Stomach (tissue), 8 donors: ENCODE measurements at regions not wholly inside any gene's neighbourhood (a gene's known extent, or its start where the extent isn't known, plus 50 kb on each side); places are given as distances from the start of the nearest gene placed in this dataset.

Source experiments
- DNase-seq, 2 donors: peaks; one replicate each; pipeline versions ENCODE4 v3.0.0 to v3.0.0-alpha.2; 2013 to 2019
- H3K27ac ChIP-seq, 5 donors: fragments of 200-600 bp in 4 of 5; sonication (generic) in 4 of 5; one replicate each; pipeline ENCODE4 v1.5.1; 2013 to 2019; ENCODE audit warnings: mild to moderate bottlenecking in 1 of 5, moderate library complexity in 1 of 5
- H3K27me3 ChIP-seq, 3 donors: fragments of 200-600 bp; sonication (generic); one replicate each; pipeline ENCODE4 v1.5.1; 2017 to 2019; ENCODE audit warnings: mixed run types in 1 of 3
- H3K36me3 ChIP-seq, 4 donors: fragments of 200-600 bp; sonication (generic); 1 replicate in 3 of 4; 2 replicates in 1 of 4; pipeline ENCODE4 v1.5.1; 2016 to 2019
- H3K4me1 ChIP-seq, 4 donors: fragments of 200-600 bp; sonication (generic); one replicate each; pipeline ENCODE4 v1.5.1; 2016 to 2019
- H3K4me3 ChIP-seq, 4 donors: fragments of 200-600 bp; sonication (generic) in 3 of 4; one replicate each; pipeline ENCODE4 v1.5.1; 2016 to 2019; ENCODE audit warnings: mild to moderate bottlenecking in 1 of 4
- H3K9me3 ChIP-seq, 4 donors: fragments of 200-600 bp; sonication (generic); one replicate each; pipeline ENCODE4 v1.5.1; 2016 to 2019
- EP300 ChIP-seq: sonication (generic); formaldehyde crosslinking; IDR thresholded peaks from one replicate; pipeline ENCODE4 v1.6.1; 2017; ENCODE audit warnings: antibody characterized with exemption
- POLR2A ChIP-seq, 4 donors: fragments of 450-650 bp; IDR thresholded peaks; one replicate each; pipeline ENCODE4 v1.6.1; 2016; ENCODE audit warnings: antibody characterized with exemption in 4 of 4, control low read depth in 2 of 4, mild to moderate bottlenecking in 1 of 4, moderate library complexity in 1 of 4
- POLR2AphosphoS5 ChIP-seq, 3 donors: sonication (generic); formaldehyde crosslinking; IDR thresholded peaks; one replicate each; pipeline ENCODE4 v1.6.1; 2016; ENCODE audit warnings: antibody characterized with exemption in 3 of 3
- WGBS, 5 donors: extraction: QIAGEN DNeasy Blood & Tissue Kit in 3 of 5; methylation state at CpG; one replicate each; pipeline versions ENCODE4 v1.1.5 to v1.1.7; 2013 to 2018; 5-methylcytosine and 5-hydroxymethylcytosine counted together
- intact Hi-C: fragments of 100-400 bp; cut with DNase I; formaldehyde crosslinking; loops from one replicate; pipeline ENCODE4 v1.15.1; 2023; ENCODE audit warnings: low total_unique reads
- TF ChIP-seq, protein P1 (sequence below), 7 experiments: fragments of 450-650 bp in 4 of 7; fragments of 200-600 bp in 3 of 7; sonication (generic) in 3 of 7; IDR thresholded peaks; one replicate each; pipeline ENCODE4 v1.5.1; 2016 to 2019; ENCODE audit warnings: antibody characterized with exemption in 7 of 7, control low read depth in 2 of 7, mild to moderate bottlenecking in 1 of 7
- donor health status: healthy with polysubstance abuse.
- donor health status: Bipolar disorder and iron deficiency.
- donor health status: healthy.

DNA sequence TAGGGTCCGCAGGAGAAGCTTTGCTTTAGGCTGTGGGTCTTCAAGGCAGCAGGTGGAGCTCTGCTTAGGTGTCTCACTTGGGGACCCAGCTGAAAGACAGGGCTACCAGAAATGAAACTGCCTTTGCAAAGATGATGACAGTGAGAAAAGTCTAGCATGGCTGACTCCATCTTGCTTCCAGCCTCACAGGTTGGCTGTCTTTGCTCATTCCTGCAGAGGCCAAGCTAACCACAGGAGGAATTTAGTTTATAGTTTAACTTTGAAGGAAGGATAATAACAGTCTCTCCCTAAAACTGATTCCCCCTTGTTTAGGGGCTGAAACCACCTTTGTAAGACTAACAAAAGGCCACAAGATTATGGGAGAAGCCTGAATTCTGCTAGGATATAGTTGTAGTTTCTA is 252.4 kb downstream of the UQCRFS1 start:
- DNase-seq: no peak
- H3K9me3 ChIP-seq: peaks cover 0 to 10% (median 0%) of the 10 kb centered on the region in 4 donors
- no peaks in the 10 kb centered on the region for H3K27me3 ChIP-seq
- H3K27ac ChIP-seq: no peak overlapping the region
- intact Hi-C loops: no loop called here
- H3K4me1 ChIP-seq: no peaks in the 10 kb centered on the region
- WGBS, 5 donors: 85 to 97% (median 92%) methylated on average over 1 of the region's 1 CpG
- no peak overlapping the region for H3K4me3 ChIP-seq
- H3K36me3 ChIP-seq: no peaks in the 10 kb centered on the region
- TF ChIP-seq POLR2AphosphoS5 (IDR thresholded peaks at IDR 0.05) (no peak), POLR2A (IDR thresholded peaks at IDR 0.05) (no peak), EP300 (no peak)
- TF ChIP-seq, protein P1, sequence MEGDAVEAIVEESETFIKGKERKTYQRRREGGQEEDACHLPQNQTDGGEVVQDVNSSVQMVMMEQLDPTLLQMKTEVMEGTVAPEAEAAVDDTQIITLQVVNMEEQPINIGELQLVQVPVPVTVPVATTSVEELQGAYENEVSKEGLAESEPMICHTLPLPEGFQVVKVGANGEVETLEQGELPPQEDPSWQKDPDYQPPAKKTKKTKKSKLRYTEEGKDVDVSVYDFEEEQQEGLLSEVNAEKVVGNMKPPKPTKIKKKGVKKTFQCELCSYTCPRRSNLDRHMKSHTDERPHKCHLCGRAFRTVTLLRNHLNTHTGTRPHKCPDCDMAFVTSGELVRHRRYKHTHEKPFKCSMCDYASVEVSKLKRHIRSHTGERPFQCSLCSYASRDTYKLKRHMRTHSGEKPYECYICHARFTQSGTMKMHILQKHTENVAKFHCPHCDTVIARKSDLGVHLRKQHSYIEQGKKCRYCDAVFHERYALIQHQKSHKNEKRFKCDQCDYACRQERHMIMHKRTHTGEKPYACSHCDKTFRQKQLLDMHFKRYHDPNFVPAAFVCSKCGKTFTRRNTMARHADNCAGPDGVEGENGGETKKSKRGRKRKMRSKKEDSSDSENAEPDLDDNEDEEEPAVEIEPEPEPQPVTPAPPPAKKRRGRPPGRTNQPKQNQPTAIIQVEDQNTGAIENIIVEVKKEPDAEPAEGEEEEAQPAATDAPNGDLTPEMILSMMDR (IDR thresholded peaks at IDR 0.05): no peak

DNA sequence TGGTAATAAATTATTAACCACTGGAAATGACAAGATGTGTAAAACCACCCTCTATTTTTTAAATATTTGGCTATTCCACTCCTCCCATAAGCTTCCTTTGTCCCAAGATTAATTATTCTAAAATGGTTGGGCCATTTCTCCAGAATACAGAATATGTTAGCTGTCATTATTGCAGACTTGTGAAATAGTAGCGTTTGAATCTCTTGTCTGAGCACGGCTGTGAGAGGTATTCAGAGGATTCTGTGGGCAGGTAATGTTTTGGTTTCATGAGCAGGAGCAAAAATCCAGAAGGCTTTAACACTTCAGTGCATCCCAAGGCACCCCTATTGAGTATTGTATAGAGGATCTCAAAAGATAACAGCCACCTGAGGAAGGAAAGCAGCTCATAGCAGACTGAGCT is 256.0 kb downstream of the UQCRFS1 start:
- no peak for DNase-seq
- intact Hi-C loops: no loop called here
- Histone ChIP-seq H3K4me3 (no peak overlapping the region), H3K9me3 (peaks cover 0 to 17% (median 1%) of the 10 kb centered on the region in 4 donors), H3K36me3 (no peaks in the 10 kb centered on the region), H3K27me3 (no peaks in the 10 kb centered on the region), H3K27ac (no peak overlapping the region), H3K4me1 (no peaks in the 10 kb centered on the region)
- 81 to 89% (median 84%) methylated on average over 2 of the region's 2 CpGs for WGBS, 5 donors
- TF ChIP-seq POLR2A (IDR thresholded peaks at IDR 0.05): no peak
- TF ChIP-seq EP300: no peak
- TF ChIP-seq, protein P1 (IDR thresholded peaks at IDR 0.05): no peak
- no peak for TF ChIP-seq POLR2AphosphoS5 (IDR thresholded peaks at IDR 0.05)

DNA sequence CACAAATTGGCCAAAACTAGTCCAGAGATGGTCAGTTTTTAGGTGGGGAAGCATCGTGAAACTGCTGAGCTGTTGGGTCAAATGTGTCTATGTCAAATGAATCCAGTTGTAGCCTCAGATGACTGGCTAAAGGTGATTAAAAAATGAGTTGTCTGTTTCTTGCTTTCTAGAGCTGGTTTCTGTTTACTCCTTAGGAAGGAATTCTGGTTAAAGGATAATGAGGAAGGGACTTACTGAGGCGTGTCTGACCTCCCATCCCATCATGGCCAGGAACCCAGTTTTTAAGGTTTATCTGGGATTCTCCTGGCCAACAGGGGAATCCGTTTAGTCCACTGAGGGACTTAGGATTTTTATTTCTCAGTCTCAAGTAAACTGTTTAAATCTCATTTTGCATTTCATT is 256.5 kb downstream of the UQCRFS1 start:
- Histone ChIP-seq H3K27ac (no peak overlapping the region), H3K9me3 (peaks cover 0 to 17% (median 1%) of the 10 kb centered on the region in 4 donors), H3K27me3 (no peaks in the 10 kb centered on the region), H3K36me3 (no peaks in the 10 kb centered on the region), H3K4me3 (no peak overlapping the region), H3K4me1 (no peaks in the 10 kb centered on the region)
- 72 to 84% (median 81%) methylated on average over 3 of the region's 3 CpGs for WGBS, 5 donors
- TF ChIP-seq, protein P1 (IDR thresholded peaks at IDR 0.05): no peak
- TF ChIP-seq EP300: no peak
- TF ChIP-seq POLR2AphosphoS5 (IDR thresholded peaks at IDR 0.05): no peak
- TF ChIP-seq POLR2A (IDR thresholded peaks at IDR 0.05): no peak
- intact Hi-C loops: no loop called here
- no peak for DNase-seq

DNA sequence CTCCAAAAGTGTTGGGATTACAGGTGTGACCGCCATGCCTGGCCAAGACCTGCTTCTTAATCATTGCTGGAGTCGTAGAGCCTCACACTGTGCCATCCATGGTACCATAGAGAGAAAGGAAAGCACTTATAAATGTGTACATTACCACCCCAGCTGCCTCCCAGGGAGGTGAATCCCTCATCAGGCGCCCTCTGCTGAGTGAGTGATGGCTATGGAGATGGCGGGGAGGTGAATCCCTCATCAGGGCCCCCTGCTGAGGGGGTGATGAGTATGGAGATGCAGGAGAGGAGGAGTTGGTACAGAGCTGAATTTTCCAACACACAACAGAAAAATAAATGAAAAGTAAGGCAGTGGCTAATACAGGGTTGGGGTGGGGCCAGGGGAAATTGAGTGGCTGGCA is 263.4 kb downstream of the UQCRFS1 start:
- Histone ChIP-seq H3K27ac (no peak overlapping the region), H3K4me1 (peaks cover 0 to 6% (median 0%) of the 10 kb centered on the region in 4 donors), H3K9me3 (peaks cover 0 to under 1% (median 0%) of the 10 kb centered on the region in 4 donors), H3K27me3 (peaks cover 0 to 45% (median 0%) of the 10 kb centered on the region in 3 donors), H3K4me3 (no peak overlapping the region), H3K36me3 (no peaks in the 10 kb centered on the region)
- intact Hi-C loops: no loop called here
- WGBS, 5 donors: 79 to 89% (median 85%) methylated on average over 4 of the region's 4 CpGs
- DNase-seq: no peak
- TF ChIP-seq POLR2AphosphoS5 (IDR thresholded peaks at IDR 0.05): no peak
- no peak for TF ChIP-seq POLR2A (IDR thresholded peaks at IDR 0.05)
- TF ChIP-seq, protein P1 (IDR thresholded peaks at IDR 0.05): no peak
- TF ChIP-seq EP300: no peak
